ENCODE measurements at regions not wholly inside any gene's neighbourhood (a gene's known extent, or its start where the extent isn't known, plus 50 kb on each side); places are given as distances from the start of the nearest gene placed in this dataset.

GRCh38 chr22:49266561-49267519, 560.8 kb downstream of the BRD1 start:
- no peak overlapping the region for H3K27ac ChIP-seq
- peak; percentile 40 for DNase-seq (ENCODE audit: low spot score)
- TF ChIP-seq CTCF (IDR thresholded peaks at IDR 0.05), result no peak
- no peak overlapping the region for H3K4me3 ChIP-seq

GRCh38 chr22:49264696-49265095, 563.0 kb downstream of the BRD1 start:
- DNase-seq (ENCODE audit: low spot score), result peak; percentile 53
- Histone ChIP-seq H3K4me3 (no peak overlapping the region), H3K27ac (no peak overlapping the region)
- TF ChIP-seq CTCF (IDR thresholded peaks at IDR 0.05), result no peak

GRCh38 chr22:49263101-49263500, 564.6 kb downstream of the BRD1 start:
- H3K27ac ChIP-seq, result no peak overlapping the region
- no peak overlapping the region for H3K4me3 ChIP-seq
- TF ChIP-seq CTCF (IDR thresholded peaks at IDR 0.05), result no peak
- peak; percentile 67 for DNase-seq (ENCODE audit: low spot score)

- peak; percentile 50 for DNase-seq (ENCODE audit: low spot score)
- H3K27ac ChIP-seq, result no peak overlapping the region
- no peak for TF ChIP-seq CTCF (IDR thresholded peaks at IDR 0.05)
Measured at GRCh38 chr22:49262167-49262566, 565.5 kb downstream of the BRD1 start.

GRCh38 chr22:49261616-49262015, 566.1 kb downstream of the BRD1 start:
- Histone ChIP-seq H3K27ac (no peak overlapping the region), H3K4me3 (no peak overlapping the region)
- peak; percentile 68 for DNase-seq (ENCODE audit: low spot score)
- no peak for TF ChIP-seq CTCF (IDR thresholded peaks at IDR 0.05)

More at GRCh38 chr22:49262167-49262566, 565.5 kb downstream of the BRD1 start:
- H3K4me3 ChIP-seq, result no peak overlapping the region

GRCh38 chr22:49260681-49261580, 566.7 kb downstream of the BRD1 start:
- no peak overlapping the region for H3K4me3 ChIP-seq
- peak; percentile 52 for DNase-seq (ENCODE audit: low spot score)
- no peak overlapping the region for H3K27ac ChIP-seq
- no peak for TF ChIP-seq CTCF (IDR thresholded peaks at IDR 0.05)
